K562 (cell line): ENCODE measurements at regions not wholly inside any gene's neighbourhood (a gene's known extent, or its start where the extent isn't known, plus 50 kb on each side); places are given as distances from the start of the nearest gene placed in this dataset.

Experiments
- ATAC-seq: fragments of 200-7000 bp; cut with Tn5 transposase; 3 replicates; pipeline ENCODE4 v1.9.1; 2020; ENCODE audit warnings: moderate library complexity
- BruUV-seq: library from RNA; stranded (reverse); fragments of 400-500 nt; replicated peaks from 2 replicates; lab custom pipeline; 2021; lab: Mats Ljungman, UMichigan
- CTCF ChIA-PET: fragments of 300-600 bp; formaldehyde crosslinking; extraction: SDS; loops from one replicate; lab custom pipeline; 2021; ENCODE audit warnings: low intra/inter-chr PET ratio; lab: Yijun Ruan, JAX
- POLR2A ChIA-PET: fragments of 300-600, 350-650 bp; sonication (Branson Sonifier 250); formaldehyde crosslinking; extraction: SDS; loops from one replicate; lab custom pipeline; 2021; ENCODE audit warnings: antibody characterized with exemption, inconsistent platforms; lab: Yijun Ruan, JAX
- DNase-seq, 4 experiments: peaks; one replicate each; pipeline versions ENCODE4 v3.0.0 to v3.0.0-alpha.2; 2011 to 2018; ENCODE audit warnings: low spot score in 3 of 4, mixed read lengths in 3 of 4; ENCODE audit errors: extremely low read depth in 1 of 4
- FAIRE-seq: peaks from 2 replicates; lab custom pipeline; 2011; peaks lifted over from hg19 to GRCh38; lab: Jason Lieb, UNC
- H2AFZ ChIP-seq: 2 replicates; pipeline ENCODE4 v1.6.0; 2011; ENCODE audit warnings: low read depth, low read length, control low read depth, inconsistent platforms
- H3K27ac ChIP-seq: fragments of 200-600 bp; 3 replicates; pipeline ENCODE4 v1.8.0; 2011; ENCODE audit warnings: low read depth, mild to moderate bottlenecking, control low read depth, inconsistent platforms, low read length, moderate library complexity, mixed read lengths; ENCODE audit errors: extremely low read depth
- H3K27me3 ChIP-seq, 2 experiments: fragments of 300-600 bp in 1 of 2; 2 replicates in 1 of 2; 3 replicates in 1 of 2; pipeline versions ENCODE4 v1.6.0 to v1.8.0; 2011; ENCODE audit warnings: inconsistent platforms in 2 of 2, low read length in 2 of 2, mild to moderate bottlenecking in 1 of 2, mixed read lengths in 1 of 2, moderate library complexity in 1 of 2; ENCODE audit not compliant: control insufficient read depth in 2 of 2, insufficient read depth in 2 of 2
- H3K36me3 ChIP-seq: fragments of 300-600 bp; 3 replicates; pipeline ENCODE4 v1.8.0; 2011; ENCODE audit warnings: mild to moderate bottlenecking, low read length, inconsistent platforms; ENCODE audit not compliant: control insufficient read depth, insufficient read depth
- H3K4me1 ChIP-seq, 2 experiments: fragments of 200-600 bp in 1 of 2; replicated peaks in 1 of 2; 2 replicates in 1 of 2; 3 replicates in 1 of 2; pipeline versions ENCODE4 v1.5.1 to v1.8.0; 2011; ENCODE audit warnings: inconsistent platforms in 2 of 2, low read length in 2 of 2, mild to moderate bottlenecking in 1 of 2, mixed read lengths in 1 of 2, moderate library complexity in 1 of 2; ENCODE audit not compliant: control insufficient read depth in 2 of 2, insufficient read depth in 2 of 2
- H3K4me2 ChIP-seq: 2 replicates; pipeline ENCODE4 v1.6.1; 2011; ENCODE audit warnings: low read length, control low read depth, inconsistent platforms, mixed read lengths; ENCODE audit not compliant: insufficient read depth
- H3K4me3 ChIP-seq: fragments of 200-600 bp; sonication (generic), shearing (Covaris generic); 2 replicates; pipeline ENCODE4 v1.5.1; 2016; ENCODE audit warnings: control low read depth, inconsistent platforms
- H3K79me2 ChIP-seq: fragments of 200-600 bp; 3 replicates; pipeline ENCODE4 v1.8.0; 2011; ENCODE audit warnings: low read length, inconsistent platforms; ENCODE audit not compliant: control insufficient read depth, insufficient read depth
- H3K9ac ChIP-seq, 2 experiments: 2 replicates each; pipeline versions ENCODE4 v1.6.0 to v1.6.1; 2011; ENCODE audit warnings: low read depth in 2 of 2, low read length in 2 of 2, control low read depth in 1 of 2, inconsistent platforms in 1 of 2, mild to moderate bottlenecking in 1 of 2, mixed read lengths in 1 of 2; ENCODE audit not compliant: insufficient read depth in 1 of 2
- H3K9me1 ChIP-seq: one replicate; pipeline ENCODE4 v1.6.0; 2011; ENCODE audit warnings: inconsistent platforms, mild to moderate bottlenecking, low read length, moderate library complexity; ENCODE audit not compliant: control insufficient read depth, insufficient read depth
- H3K9me3 ChIP-seq: replicated peaks from 2 replicates; pipeline ENCODE4 v1.5.1; 2011; ENCODE audit warnings: low read depth, low read length, inconsistent platforms; ENCODE audit not compliant: control insufficient read depth, insufficient read depth
- H4K20me1 ChIP-seq: replicated peaks from 2 replicates; pipeline ENCODE4 v1.6.1; 2011; ENCODE audit warnings: low read length, inconsistent platforms, mixed read lengths; ENCODE audit not compliant: control insufficient read depth, insufficient read depth
- ARNT ChIP-seq, 2 experiments: fragments of 450-650 bp; IDR thresholded peaks; 2 replicates each; pipeline ENCODE4 v1.6.1; 2016; ENCODE audit warnings: mild to moderate bottlenecking in 1 of 2
- ATF6 ChIP-seq: sonication (generic); formaldehyde crosslinking; IDR thresholded peaks from 2 replicates; pipeline ENCODE4 v1.4.0; 2020; ENCODE audit warnings: mild to moderate bottlenecking, missing genetic modification reagents
- BACH1 ChIP-seq: fragments of 200-800 bp; sonication (Bioruptor generic); IDR thresholded peaks from 2 replicates; pipeline ENCODE4 v1.6.1; 2016; ENCODE audit warnings: missing genetic modification characterization, missing compliant biosample characterization
- CHD1 ChIP-seq: fragments of 200-600 bp; sonication (generic); IDR thresholded peaks from one replicate; pipeline ENCODE4 v1.6.1; 2012; ENCODE audit warnings: mild to moderate bottlenecking, moderate library complexity, low read length, inconsistent platforms
- GATAD2B ChIP-seq: fragments of 450-650 bp; IDR thresholded peaks from 2 replicates; pipeline ENCODE4 v1.6.1; 2017; ENCODE audit warnings: mild to moderate bottlenecking, borderline replicate concordance
- MCM3 ChIP-seq: fragments of 450-650 bp; IDR thresholded peaks from 2 replicates; pipeline ENCODE4 v1.6.1; 2016
- RFX5 ChIP-seq: IDR thresholded peaks from 2 replicates; pipeline ENCODE4 v1.6.1; 2011; ENCODE audit warnings: low read depth, mild to moderate bottlenecking, improper control_type of control experiment, low read length
- SUPT5H ChIP-seq: fragments of 450-650 bp; IDR thresholded peaks from 2 replicates; pipeline ENCODE4 v1.6.1; 2016
- ZFP36 ChIP-seq: fragments of 150-350 bp; IDR thresholded peaks from 2 replicates; pipeline ENCODE4 v1.6.1; 2018; ENCODE audit warnings: low read length, low read depth; ENCODE audit not compliant: partially characterized antibody
- ZKSCAN1 ChIP-seq: fragments of 150-350 bp; IDR thresholded peaks from 2 replicates; pipeline ENCODE4 v1.6.1; 2016; ENCODE audit warnings: low read depth, low read length
- ZNF146 ChIP-seq: IDR thresholded peaks from one replicate; pipeline ENCODE4 v1.6.1; 2018; ENCODE audit warnings: missing compliant biosample characterization; ENCODE audit not compliant: unreplicated experiment
- WGBS: fragments of 100-300 bp; shearing (Covaris generic); methylation state at CpG from one replicate; pipeline ENCODE4 v1.1.6; 2016; ENCODE audit warnings: low coverage, mixed read lengths; ENCODE audit not compliant: insufficient coverage; ENCODE audit errors: missing lambda C conversion rate; 5-methylcytosine and 5-hydroxymethylcytosine counted together
- in situ Hi-C: fragments of 300-500 bp; cut with MboI; formaldehyde crosslinking; loops from 4 replicates; pipeline ENCODE4 v1.15.0; 2018; ENCODE audit warnings: inconsistent platforms, mixed read lengths
- intact Hi-C: fragments of 100-400 bp; cut with micrococcal nuclease; formaldehyde crosslinking; loops from 2 replicates; pipeline ENCODE4 v1.14.2; 2022

GRCh38 chr10:78182841-78183240, 149.2 kb downstream of the RPS24 start:
- FAIRE-seq = no peak
- Histone ChIP-seq H3K79me2 (no peaks in the 10 kb centered on the region), H2AFZ (no peak overlapping the region), H3K27me3 (peaks cover 20 to 68% of the 10 kb centered on the region in 2 experiments), H3K27ac (no peak overlapping the region), H3K4me1 (no peaks in the 10 kb centered on the region), H3K9me3 (no peaks in the 10 kb centered on the region), H3K9me1 (no peaks in the 10 kb centered on the region), H3K9ac (no peak overlapping the region), H3K4me2 (no peak overlapping the region), H3K4me3 (no peak overlapping the region), H3K36me3 (no peaks in the 10 kb centered on the region), H4K20me1 (peaks cover 29% of the 10 kb centered on the region)
- WGBS = 0% methylated on average over 1 of the region's 1 CpG
- DNase-seq = no peak
- no peak for ATAC-seq
- CTCF ChIA-PET = no interaction called here
- no TSS peak for BruUV-seq
- POLR2A ChIA-PET = no interaction called here
- in situ Hi-C loops (no loop called here), intact Hi-C loops (no loop called here)
- no peak for TF ChIP-seq GATAD2B
- TF ChIP-seq ATF6 (CRISPR knock-in tag) = no peak
- TF ChIP-seq ZNF146 (CRISPR knock-in tag) = no peak
- TF ChIP-seq ARNT (IDR thresholded peaks at IDR 0.05) = no peak
- no peak for TF ChIP-seq ZKSCAN1
- TF ChIP-seq ZFP36 = no peak
- no peak for TF ChIP-seq CHD1
- no peak for TF ChIP-seq MCM3
- no peak for TF ChIP-seq RFX5
- no peak for TF ChIP-seq SUPT5H
- no peak for TF ChIP-seq BACH1 (tag)
